ENCODE measurements at regions not wholly inside any gene's neighbourhood (a gene's known extent, or its start where the extent isn't known, plus 50 kb on each side); places are given as distances from the start of the nearest gene placed in this dataset.

DNA sequence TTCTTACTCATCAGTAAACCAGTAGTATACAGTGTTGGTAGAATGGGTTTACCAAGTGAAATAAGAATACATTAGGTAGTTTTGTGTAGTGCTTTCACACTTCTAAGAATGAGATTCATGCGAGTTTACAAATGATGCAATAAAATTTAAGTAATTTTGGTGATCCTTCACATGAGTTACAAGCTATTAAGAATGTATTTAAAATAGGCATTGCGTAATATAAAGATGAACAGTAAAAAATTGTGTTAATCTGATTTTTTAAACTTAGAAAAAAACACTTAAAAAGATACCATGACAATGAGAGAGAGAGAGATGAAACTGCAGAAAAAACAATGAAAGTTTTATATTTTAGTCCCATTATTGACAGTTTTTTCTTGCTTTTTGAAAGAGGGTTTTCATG, 570.5 kb downstream of the SLITRK6 start:
- TF ChIP-seq, protein P1, sequence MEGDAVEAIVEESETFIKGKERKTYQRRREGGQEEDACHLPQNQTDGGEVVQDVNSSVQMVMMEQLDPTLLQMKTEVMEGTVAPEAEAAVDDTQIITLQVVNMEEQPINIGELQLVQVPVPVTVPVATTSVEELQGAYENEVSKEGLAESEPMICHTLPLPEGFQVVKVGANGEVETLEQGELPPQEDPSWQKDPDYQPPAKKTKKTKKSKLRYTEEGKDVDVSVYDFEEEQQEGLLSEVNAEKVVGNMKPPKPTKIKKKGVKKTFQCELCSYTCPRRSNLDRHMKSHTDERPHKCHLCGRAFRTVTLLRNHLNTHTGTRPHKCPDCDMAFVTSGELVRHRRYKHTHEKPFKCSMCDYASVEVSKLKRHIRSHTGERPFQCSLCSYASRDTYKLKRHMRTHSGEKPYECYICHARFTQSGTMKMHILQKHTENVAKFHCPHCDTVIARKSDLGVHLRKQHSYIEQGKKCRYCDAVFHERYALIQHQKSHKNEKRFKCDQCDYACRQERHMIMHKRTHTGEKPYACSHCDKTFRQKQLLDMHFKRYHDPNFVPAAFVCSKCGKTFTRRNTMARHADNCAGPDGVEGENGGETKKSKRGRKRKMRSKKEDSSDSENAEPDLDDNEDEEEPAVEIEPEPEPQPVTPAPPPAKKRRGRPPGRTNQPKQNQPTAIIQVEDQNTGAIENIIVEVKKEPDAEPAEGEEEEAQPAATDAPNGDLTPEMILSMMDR (IDR thresholded peaks at IDR 0.05) = no peak
- no peak for TF ChIP-seq POLR2A (IDR thresholded peaks at IDR 0.05)

All from esophagus squamous epithelium (tissue), 4 donors.